ENCODE measurements at regions not wholly inside any gene's neighbourhood (a gene's known extent, or its start where the extent isn't known, plus 50 kb on each side); places are given as distances from the start of the nearest gene placed in this dataset.

DNA sequence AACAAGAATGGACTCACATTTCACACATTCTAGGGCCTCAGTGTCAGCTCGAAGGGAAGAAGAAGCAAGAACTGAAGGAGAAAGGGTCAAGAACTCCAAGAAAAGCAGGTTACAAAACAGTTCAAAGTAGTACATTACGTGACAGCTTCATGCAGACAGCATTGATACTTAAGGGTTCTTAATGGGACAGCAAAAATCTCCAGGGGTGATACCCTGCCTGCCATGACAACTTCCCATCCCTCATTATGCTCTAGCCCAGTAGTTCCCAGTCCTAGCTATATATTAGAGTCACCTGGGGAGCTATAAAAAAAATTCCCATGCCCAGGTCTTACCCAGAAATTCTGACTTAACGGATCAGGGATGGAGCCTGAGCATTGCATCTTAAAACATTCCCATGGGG lies 51.2 kb upstream of the PROX1 start:
- Mint-ChIP-seq H3K27me3 (ENCODE audit: low read depth in 3 of 3) (peaks cover 0 to 2% (median 2%) of the 10 kb centered on the region in 3 donors), H3K36me3 (no peaks in the 10 kb centered on the region), H3K9me3 (peaks cover 0 to 9% (median 5%) of the 10 kb centered on the region in 7 donors), H3K27ac (no peak overlapping the region), H3K4me1 (no peaks in the 10 kb centered on the region), H3K4me3 (no peak overlapping the region)
- H3K4me2 ChIP-seq (replicated peaks; ENCODE audit: extremely low read depth, low read length, poor library complexity, severe bottlenecking), result no peak overlapping the region
- no peaks in the 10 kb centered on the region for H3K79me2 ChIP-seq (ENCODE audit: insufficient read depth, low read length)
- no peaks in the 10 kb centered on the region for H4K20me1 ChIP-seq (ENCODE audit: insufficient read depth, low read length)
- intact Hi-C loops (cut with micrococcal nuclease), result no loop called here
- no peak for DNase-seq
- H3K36me3 ChIP-seq (replicated peaks in 1 of 2; ENCODE audit: control insufficient read depth in 1 of 2, insufficient read depth in 2 of 2, low read length in 2 of 2), result no peaks in the 10 kb centered on the region
- H3K4me3 ChIP-seq (replicated peaks in 1 of 3; ENCODE audit: low read depth in 2 of 3, low read length in 3 of 3), result no peak overlapping the region
- peaks cover 0 to 5% of the 10 kb centered on the region in 2 donors for H3K9me3 ChIP-seq (replicated peaks in 1 of 2; ENCODE audit: control insufficient read depth in 1 of 2, insufficient read depth in 1 of 2, low read length in 2 of 2)
- H3K27ac ChIP-seq (ENCODE audit: low read depth in 1 of 2, low read length in 2 of 2), result no peak overlapping the region
- no peak for TF ChIP-seq CTCF (IDR thresholded peaks at IDR 0.05)
- no peaks in the 10 kb centered on the region for H3K27me3 ChIP-seq (ENCODE audit: control insufficient read depth in 2 of 2, insufficient read depth in 2 of 2, low read length in 2 of 2)
- WGBS (ENCODE audit: insufficient coverage), result 69% methylated on average over 2 of the region's 3 CpGs
- H2AFZ ChIP-seq (ENCODE audit: insufficient read depth, low read depth, low read length, poor library complexity, severe bottlenecking), result no peak overlapping the region
- no peaks in the 10 kb centered on the region for H3K4me1 ChIP-seq (ENCODE audit: control insufficient read depth in 1 of 2, insufficient read depth in 2 of 2, low read length in 2 of 2)
- no peak overlapping the region for H3K9ac ChIP-seq (ENCODE audit: insufficient read depth, low read length, poor library complexity, severe bottlenecking)
